Activated CD8-positive, alpha-beta T cell treated with anti-CD3 and anti-CD28 coated beads for 36 hours (primary cell): ENCODE measurements at regions not wholly inside any gene's neighbourhood (a gene's known extent, or its start where the extent isn't known, plus 50 kb on each side); places are given as distances from the start of the nearest gene placed in this dataset.
"Not testable (repeated sequence)": the region's sequence is repeated elsewhere in the genome, so short reads cannot be mapped to it uniquely, and the experiment has no call there.

Source experiments
- ATAC-seq: fragments of 200-7000 bp; cut with Tn5 transposase; one replicate; pipeline ENCODE4 v1.10.0; 2021; ENCODE audit warnings: mild to moderate bottlenecking, moderate library complexity
- CTCF ChIA-PET: fragments of 350-600 bp; sonication (Branson Sonifier 250); formaldehyde crosslinking; loops from one replicate; lab custom pipeline; 2021; ENCODE audit warnings: antibody characterized with exemption; lab: Charles Lee
- POLR2A ChIA-PET: fragments of 350-600 bp; sonication (Branson Sonifier 250); formaldehyde crosslinking; loops from one replicate; lab custom pipeline; 2021; ENCODE audit warnings: antibody characterized with exemption; lab: Charles Lee
- DNase-seq: peaks from one replicate; pipeline ENCODE4 v3.0.0-alpha.2; 2020
- H3K27ac Mint-ChIP-seq: one replicate; pipeline ENCODE4 v1.8.0; 2021; ENCODE audit warnings: mild to moderate bottlenecking, mixed read lengths
- H3K27me3 Mint-ChIP-seq: one replicate; pipeline ENCODE4 v1.8.0; 2021; ENCODE audit warnings: mixed read lengths
- H3K36me3 Mint-ChIP-seq: one replicate; pipeline ENCODE4 v1.8.0; 2021; ENCODE audit warnings: low read depth, mixed read lengths
- H3K4me1 Mint-ChIP-seq: one replicate; pipeline ENCODE4 v1.8.0; 2021; ENCODE audit warnings: low read depth, mixed read lengths
- H3K4me3 Mint-ChIP-seq: one replicate; pipeline ENCODE4 v1.8.0; 2021; ENCODE audit warnings: mild to moderate bottlenecking, moderate library complexity, mixed read lengths
- H3K9me3 Mint-ChIP-seq: one replicate; pipeline ENCODE4 v1.8.0; 2021; ENCODE audit warnings: mixed read lengths
- intact Hi-C: fragments of 100-400 bp; cut with micrococcal nuclease; formaldehyde crosslinking; loops from one replicate; pipeline ENCODE4 v1.10.0; 2022
- TF ChIP-seq, protein P1 (sequence below): fragments of 200-600 bp; IDR thresholded peaks from one replicate; pipeline ENCODE4 v1.8.0; 2022; ENCODE audit warnings: antibody characterized with exemption, mild to moderate bottlenecking

DNA sequence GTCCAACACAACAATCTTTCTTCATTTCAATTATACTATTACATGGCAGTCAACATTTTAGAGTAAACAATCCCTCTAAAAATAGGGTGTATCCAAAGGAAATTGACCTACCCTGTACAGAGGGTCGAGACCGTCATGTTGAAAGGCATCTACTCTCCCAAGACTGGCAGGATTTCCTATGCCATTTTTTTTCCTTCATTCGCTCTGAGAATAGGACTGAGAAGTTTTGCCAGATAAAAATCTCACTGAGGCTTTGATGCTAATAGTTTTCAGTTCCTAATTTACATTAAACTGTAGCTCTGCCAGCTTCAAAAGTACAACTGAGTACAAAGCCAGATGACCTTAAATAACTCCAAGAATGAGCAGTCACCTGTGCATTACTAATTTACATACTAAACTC is 84.5 kb upstream of the SEMA3C start:
- Mint-ChIP-seq H3K9me3 (peaks cover 1% of the 10 kb centered on the region), H3K27me3 (no peaks in the 10 kb centered on the region), H3K4me3 (no peak overlapping the region), H3K27ac (no peak overlapping the region), H3K36me3 (no peaks in the 10 kb centered on the region), H3K4me1 (no peaks in the 10 kb centered on the region)
- no peak for ATAC-seq
- CTCF ChIA-PET: no interaction called here
- DNase-seq: no peak
- intact Hi-C loops: no loop called here
- TF ChIP-seq, protein P1, sequence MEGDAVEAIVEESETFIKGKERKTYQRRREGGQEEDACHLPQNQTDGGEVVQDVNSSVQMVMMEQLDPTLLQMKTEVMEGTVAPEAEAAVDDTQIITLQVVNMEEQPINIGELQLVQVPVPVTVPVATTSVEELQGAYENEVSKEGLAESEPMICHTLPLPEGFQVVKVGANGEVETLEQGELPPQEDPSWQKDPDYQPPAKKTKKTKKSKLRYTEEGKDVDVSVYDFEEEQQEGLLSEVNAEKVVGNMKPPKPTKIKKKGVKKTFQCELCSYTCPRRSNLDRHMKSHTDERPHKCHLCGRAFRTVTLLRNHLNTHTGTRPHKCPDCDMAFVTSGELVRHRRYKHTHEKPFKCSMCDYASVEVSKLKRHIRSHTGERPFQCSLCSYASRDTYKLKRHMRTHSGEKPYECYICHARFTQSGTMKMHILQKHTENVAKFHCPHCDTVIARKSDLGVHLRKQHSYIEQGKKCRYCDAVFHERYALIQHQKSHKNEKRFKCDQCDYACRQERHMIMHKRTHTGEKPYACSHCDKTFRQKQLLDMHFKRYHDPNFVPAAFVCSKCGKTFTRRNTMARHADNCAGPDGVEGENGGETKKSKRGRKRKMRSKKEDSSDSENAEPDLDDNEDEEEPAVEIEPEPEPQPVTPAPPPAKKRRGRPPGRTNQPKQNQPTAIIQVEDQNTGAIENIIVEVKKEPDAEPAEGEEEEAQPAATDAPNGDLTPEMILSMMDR: no peak
- POLR2A ChIA-PET: no interaction called here

- intact Hi-C loops: no loop called here
- Mint-ChIP-seq H3K9me3 (peaks cover 1% of the 10 kb centered on the region), H3K36me3 (no peaks in the 10 kb centered on the region), H3K27me3 (no peaks in the 10 kb centered on the region), H3K4me1 (no peaks in the 10 kb centered on the region), H3K27ac (no peak overlapping the region), H3K4me3 (no peak overlapping the region)
- ChIA-PET CTCF (no interaction called here), POLR2A (no interaction called here)
- ATAC-seq (no peak), DNase-seq (no peak)
- TF ChIP-seq, protein P1: no peak
Measured at GRCh38 chr7:81002421-81002820, 83.6 kb upstream of the SEMA3C start.

DNA sequence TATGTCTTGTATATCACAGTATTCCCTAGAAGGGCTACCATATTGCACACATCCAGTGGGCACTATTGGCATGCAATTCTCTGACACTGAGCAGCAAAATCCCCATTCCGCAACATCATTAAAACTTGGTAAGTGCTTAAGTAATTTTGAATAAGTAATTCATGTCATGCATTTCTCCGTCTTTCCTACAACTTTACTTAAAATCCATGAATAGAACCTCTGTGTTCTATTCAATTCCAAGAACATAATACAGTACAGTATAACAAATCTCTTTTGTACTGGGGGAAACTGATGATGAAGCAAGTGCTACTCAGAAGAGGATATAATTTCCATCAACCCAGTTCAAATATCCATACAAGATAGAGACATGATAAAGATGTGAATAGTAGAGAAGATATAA is 80.9 kb upstream of the SEMA3C start:
- H3K27ac Mint-ChIP-seq: no peak overlapping the region
- DNase-seq: no peak

GRCh38 chr7:80999100-80999499 is 80.2 kb upstream of the SEMA3C start:
- Mint-ChIP-seq H3K27me3 (no peaks in the 10 kb centered on the region), H3K36me3 (no peaks in the 10 kb centered on the region), H3K27ac (no peak overlapping the region), H3K9me3 (peaks cover 5% of the 10 kb centered on the region), H3K4me1 (no peaks in the 10 kb centered on the region), H3K4me3 (no peak overlapping the region)
- CTCF ChIA-PET: no interaction called here
- POLR2A ChIA-PET: no interaction called here
- DNase-seq (no peak), ATAC-seq (no peak)
- intact Hi-C loops: no loop called here
- TF ChIP-seq, protein P1: no peak

More for the DNA sequence above, 80.9 kb upstream of the SEMA3C start:
- Mint-ChIP-seq H3K9me3 (peaks cover 5% of the 10 kb centered on the region), H3K4me1 (no peaks in the 10 kb centered on the region), H3K36me3 (no peaks in the 10 kb centered on the region), H3K27me3 (no peaks in the 10 kb centered on the region), H3K4me3 (no peak overlapping the region)
- ATAC-seq: no peak
- ChIA-PET CTCF (no interaction called here), POLR2A (no interaction called here)
- intact Hi-C loops: no loop called here
- TF ChIP-seq, protein P1: no peak

DNA sequence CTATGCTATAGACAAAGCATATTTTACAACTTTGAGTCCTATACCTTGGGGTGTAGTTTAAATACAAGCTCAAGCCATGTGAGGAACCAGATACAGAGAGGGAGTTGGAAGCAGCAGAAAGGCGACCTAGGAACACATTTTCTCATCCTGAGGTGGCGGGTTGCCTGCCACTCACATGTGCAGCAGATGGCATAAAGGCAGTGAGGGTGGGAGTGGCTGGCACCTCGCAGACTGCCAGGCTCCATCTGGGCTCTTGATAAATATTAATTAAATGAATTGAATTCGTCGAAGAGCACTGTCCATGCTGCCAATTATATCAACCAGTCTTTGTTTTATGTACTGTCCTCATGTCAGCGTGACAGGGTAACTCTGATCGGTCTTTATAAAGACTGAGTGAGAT is 79.0 kb upstream of the SEMA3C start:
- intact Hi-C loops: no loop called here
- Mint-ChIP-seq H3K4me3 (no peak overlapping the region), H3K9me3 (peaks cover 5% of the 10 kb centered on the region), H3K27ac (no peak overlapping the region), H3K36me3 (no peaks in the 10 kb centered on the region), H3K4me1 (no peaks in the 10 kb centered on the region), H3K27me3 (no peaks in the 10 kb centered on the region)
- ATAC-seq (no peak), DNase-seq (no peak)
- TF ChIP-seq, protein P1: no peak
- ChIA-PET POLR2A (no interaction called here), CTCF (no interaction called here)

GRCh38 chr7:80996236-80996635 is 77.4 kb upstream of the SEMA3C start:
- H3K9me3 Mint-ChIP-seq, H3K36me3 Mint-ChIP-seq, DNase-seq, ATAC-seq, intact Hi-C loops, H3K27me3 Mint-ChIP-seq, H3K27ac Mint-ChIP-seq, CTCF ChIA-PET, H3K4me1 Mint-ChIP-seq, POLR2A ChIA-PET, H3K4me3 Mint-ChIP-seq: not testable (repeated sequence)
